ENCODE measurements at regions not wholly inside any gene's neighbourhood (a gene's known extent, or its start where the extent isn't known, plus 50 kb on each side); places are given as distances from the start of the nearest gene placed in this dataset.

DNA sequence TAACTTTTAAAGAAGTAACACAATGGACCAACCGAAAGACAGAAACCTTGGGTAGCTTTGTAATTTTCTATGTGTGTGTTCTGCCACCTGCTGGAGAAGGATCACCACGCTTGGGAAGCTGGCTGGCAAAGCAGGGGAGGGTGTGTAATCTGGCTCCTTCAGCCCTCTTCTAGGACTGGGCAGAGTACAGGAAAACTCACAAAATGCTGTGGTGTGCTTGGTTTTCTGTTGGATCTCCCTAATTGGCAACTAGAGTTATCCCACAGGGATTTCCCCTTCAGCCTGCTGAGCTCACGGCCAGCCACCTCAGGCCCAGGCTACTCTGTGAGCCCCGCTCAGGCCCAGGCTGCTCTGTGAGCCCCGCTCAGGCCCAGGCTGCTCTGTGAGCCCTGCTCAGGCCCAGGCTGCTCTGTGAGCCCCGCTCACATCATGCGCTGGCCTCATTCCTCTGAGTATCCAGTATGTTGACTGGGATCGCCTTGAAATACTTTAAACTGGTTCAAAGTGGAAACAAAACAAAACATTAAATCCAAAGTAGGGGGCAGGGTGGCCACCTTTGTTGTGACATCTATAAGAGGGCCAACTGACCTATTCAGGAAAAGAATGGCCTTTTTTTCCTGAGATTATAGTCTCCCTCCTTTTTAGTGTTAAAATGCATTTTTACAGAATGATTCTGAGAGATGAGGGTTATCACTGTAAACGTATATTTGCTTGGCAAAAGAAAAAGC lies 52.0 kb upstream of the RNU6-8 start:
- peak; percentile 82 for DNase-seq

DNA sequence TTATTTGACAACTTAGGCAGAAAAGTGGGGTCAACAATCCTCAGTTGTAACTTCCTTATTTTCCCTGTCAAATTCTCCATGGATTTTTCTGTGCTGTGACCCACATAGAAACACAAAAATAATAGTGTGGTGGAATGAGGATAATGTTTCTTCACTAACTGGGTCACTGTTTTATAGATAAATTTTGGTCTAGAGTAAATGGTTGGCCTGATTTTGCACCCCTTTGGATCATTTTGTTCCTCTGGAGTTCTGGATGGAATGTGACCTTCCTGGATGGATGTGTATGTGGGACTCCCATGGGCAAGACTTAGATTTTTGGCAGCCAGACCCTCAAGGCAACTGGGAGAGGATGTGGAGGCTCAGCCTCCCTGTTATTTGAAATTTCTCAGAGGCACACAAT lies 52.7 kb upstream of the RNU6-8 start:
- DNase-seq = no peak

DNA sequence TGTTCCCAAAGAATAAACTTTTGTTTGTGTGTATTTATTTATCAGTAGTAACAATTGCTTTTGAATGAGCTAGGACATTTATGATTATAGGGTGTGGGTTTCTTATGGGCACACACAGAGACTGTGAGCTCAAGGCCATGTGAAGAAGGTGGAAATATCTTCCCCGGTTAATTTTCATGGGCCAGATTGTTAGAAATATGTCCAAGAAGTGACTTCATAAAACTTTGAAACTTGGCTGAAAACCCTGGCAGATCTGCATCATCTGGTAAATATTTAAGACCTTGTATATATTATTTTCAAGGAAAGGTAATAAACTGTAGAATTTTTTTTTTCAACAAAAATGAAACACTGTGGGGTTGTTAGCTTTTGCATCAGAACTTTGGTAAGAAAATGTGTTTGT lies 53.5 kb upstream of the RNU6-8 start:
- no peak for DNase-seq

DNA sequence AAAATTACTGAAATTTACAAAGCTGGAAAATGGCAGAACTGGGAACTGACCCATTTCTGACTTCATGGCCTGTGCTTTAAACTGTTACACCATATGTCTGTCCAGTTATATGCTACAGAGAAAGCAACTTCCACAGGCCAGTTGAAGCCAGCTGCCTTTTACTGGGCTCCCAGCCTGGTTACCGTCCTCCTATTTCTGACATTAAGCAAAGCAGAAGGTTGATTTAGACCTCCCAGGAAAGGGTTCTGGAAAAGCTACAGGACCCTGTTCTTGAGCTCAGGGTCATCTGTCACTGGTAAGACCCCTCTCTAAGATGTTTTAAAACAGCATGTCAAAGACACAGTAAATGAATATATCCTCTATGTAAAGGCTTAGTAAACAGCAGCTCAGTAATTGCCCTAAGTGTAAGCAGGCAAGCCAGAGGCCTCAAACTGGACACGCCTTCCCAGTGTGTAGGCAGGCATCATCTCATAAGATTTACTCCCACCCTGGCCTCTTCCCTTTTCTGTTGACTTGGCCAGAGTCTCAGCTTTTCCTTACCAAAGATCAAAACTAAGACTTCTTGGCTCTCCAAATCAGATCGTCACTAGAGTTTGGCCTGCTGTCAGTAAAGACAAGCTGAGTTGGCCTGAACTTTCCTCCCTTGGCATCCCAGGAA lies 55.4 kb upstream of the RNU6-8 start:
- peak; percentile 56 for DNase-seq

DNA sequence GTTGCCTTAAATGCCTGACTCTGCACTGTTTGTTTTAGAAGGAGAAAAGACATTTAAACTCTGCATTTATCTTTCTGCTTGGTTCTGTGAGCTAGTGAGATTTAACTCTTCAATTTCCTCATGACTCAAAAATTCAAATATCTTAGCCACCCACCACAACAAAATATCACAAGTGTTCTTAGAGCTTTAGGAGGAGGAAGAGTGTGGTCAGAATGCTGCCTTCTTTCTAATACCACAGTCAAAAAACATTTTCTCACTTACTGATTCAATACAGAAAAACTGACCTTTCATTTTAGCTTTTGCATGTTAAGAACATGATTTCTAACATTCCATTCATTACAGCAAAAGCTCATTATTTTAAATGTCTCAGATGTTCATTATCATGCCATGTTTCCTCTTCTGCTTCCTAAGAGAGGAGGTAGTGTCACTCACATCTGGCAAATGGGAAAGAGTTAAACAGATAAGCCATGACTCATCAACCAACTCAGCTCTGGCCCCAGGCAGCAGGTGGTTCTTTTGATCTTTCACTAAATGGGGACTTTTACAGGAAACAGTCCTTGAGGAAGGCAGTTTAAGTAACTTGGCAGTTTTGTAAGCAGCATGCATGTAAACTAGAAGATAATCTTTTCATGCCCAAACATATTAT lies 56.4 kb upstream of the RNU6-8 start:
- DNase-seq = no peak

DNA sequence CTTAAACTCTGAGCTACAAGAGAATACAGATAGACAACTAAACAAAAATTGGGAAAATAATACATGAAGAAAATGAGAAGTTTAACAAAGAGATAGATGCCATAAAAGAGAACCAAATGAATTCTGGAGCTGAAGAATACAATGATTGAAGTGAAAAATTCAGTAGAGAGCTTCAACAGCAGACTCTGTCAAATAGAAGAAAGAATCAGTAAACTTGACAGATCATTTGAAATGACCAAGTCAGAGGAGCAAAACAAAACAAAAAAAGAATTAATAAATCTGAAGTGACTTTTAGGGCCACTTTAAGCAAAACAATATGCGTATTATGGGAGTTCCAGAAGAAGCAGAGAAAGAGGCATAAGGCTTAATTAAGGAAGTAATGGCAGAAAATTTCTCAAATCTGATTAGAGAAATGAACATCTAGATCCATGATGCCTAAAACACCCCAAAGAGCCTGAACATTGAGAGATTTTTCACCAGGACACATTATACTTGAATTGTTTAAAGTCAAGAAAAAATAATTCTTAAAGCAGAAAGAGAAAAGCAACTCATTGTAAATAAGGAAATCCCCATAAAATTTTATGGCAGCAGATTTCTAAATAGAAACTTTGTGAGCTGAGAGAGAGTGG lies 61.0 kb upstream of the RNU6-8 start:
- no peak for DNase-seq

DNA sequence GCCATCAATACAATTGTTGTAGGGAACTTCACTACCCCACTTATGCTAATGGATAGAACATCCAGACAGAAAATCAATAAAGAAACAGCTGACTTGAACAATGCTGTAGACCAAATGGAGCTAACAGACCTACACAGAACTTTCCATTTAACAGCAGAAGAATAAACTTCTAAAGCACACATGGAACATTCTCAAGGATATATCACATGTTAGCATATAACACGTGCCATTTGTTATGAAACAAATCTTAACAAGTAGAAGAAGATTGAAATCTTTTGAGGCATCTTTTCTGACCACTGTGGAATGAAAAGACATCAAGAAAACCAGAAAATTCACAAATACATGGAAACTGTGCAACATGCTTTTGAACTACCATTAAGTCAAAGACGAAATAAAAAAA lies 62.5 kb upstream of the RNU6-8 start:
- DNase-seq = no peak

DNA sequence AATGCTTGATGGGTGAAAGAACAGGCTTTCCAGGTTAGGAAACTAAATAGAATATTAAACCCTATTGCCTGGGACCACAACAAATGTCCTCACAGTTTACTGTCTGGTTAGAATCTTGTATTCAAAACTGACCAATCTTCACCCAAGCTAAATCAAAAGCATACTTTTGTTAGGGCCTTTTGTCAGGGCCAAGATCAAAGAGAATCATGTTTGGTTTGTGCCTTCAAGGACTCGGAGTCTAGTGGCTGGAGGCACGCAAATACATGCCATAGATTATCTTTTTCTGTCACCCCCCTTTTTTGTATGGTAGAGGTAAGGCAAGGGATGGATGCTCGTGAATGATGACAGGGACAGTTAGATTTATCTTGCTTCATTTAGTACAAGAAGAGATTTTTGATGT lies 51.1 kb upstream of the AKAP6 start:
- no peak for DNase-seq

Data from femur (tissue), 1 donor.